PC-3 (cell line): ENCODE measurements at regions not wholly inside any gene's neighbourhood (a gene's known extent, or its start where the extent isn't known, plus 50 kb on each side); places are given as distances from the start of the nearest gene placed in this dataset.

ENCODE experiments used
- CTCF ChIP-seq: fragments of 300-600 bp; sonication (generic); conservative IDR thresholded peaks from 2 replicates; pipeline ENCODE4 v1.5.1; 2017; ENCODE audit warnings: antibody characterized with exemption, low read depth, mild to moderate bottlenecking, low read length
- EZH2 ChIP-seq: fragments of 300-600 bp; sonication (generic); IDR thresholded peaks from one replicate; pipeline ENCODE4 v1.6.1; 2017; ENCODE audit warnings: antibody characterized with exemption, mild to moderate bottlenecking, low read length; ENCODE audit not compliant: unreplicated experiment

- TF ChIP-seq EZH2 (no peak), CTCF (no peak)
These were observed 129.1 kb upstream of the CA10 start for GRCh38 chr17:52287611-52288010.
